PC-9 (cell line): ENCODE measurements at regions not wholly inside any gene's neighbourhood (a gene's known extent, or its start where the extent isn't known, plus 50 kb on each side); places are given as distances from the start of the nearest gene placed in this dataset.

Experiments
- CTCF ChIP-seq: fragments of 200-600 bp; sonication (generic); conservative IDR thresholded peaks from 2 replicates; pipeline ENCODE4 v1.6.1; 2017; ENCODE audit warnings: mixed run types, antibody characterized with exemption, mild to moderate bottlenecking, moderate library complexity
- EZH2 ChIP-seq: fragments of 200-600 bp; sonication (generic); IDR thresholded peaks from 2 replicates; pipeline ENCODE4 v1.8.0; 2017; ENCODE audit warnings: antibody characterized with exemption, low read depth

GRCh38 chr10:124267231-124267885, 151.4 kb downstream of the OAT start:
- TF ChIP-seq CTCF (no peak), EZH2 (no peak)
